Neural progenitor cell (in vitro differentiated cells): ENCODE measurements at regions not wholly inside any gene's neighbourhood (a gene's known extent, or its start where the extent isn't known, plus 50 kb on each side); places are given as distances from the start of the nearest gene placed in this dataset.

ENCODE experiments used
- CTCF ChIP-seq: fragments of 200-600 bp; sonication (generic); IDR thresholded peaks from 2 replicates; pipeline ENCODE4 v1.5.1; 2017; ENCODE audit warnings: antibody characterized with exemption, mild to moderate bottlenecking
- EZH2 ChIP-seq: fragments of 200-600 bp; sonication (generic); IDR thresholded peaks from 2 replicates; pipeline ENCODE4 v1.6.1; 2017; ENCODE audit warnings: antibody characterized with exemption, mild to moderate bottlenecking, moderate library complexity

- TF ChIP-seq CTCF = no peak
- TF ChIP-seq EZH2 = no peak
Measured at GRCh38 chr19:21608571-21608970, 103.2 kb downstream of the ZNF429 start.
